ENCODE measurements at regions not wholly inside any gene's neighbourhood (a gene's known extent, or its start where the extent isn't known, plus 50 kb on each side); places are given as distances from the start of the nearest gene placed in this dataset.

DNA sequence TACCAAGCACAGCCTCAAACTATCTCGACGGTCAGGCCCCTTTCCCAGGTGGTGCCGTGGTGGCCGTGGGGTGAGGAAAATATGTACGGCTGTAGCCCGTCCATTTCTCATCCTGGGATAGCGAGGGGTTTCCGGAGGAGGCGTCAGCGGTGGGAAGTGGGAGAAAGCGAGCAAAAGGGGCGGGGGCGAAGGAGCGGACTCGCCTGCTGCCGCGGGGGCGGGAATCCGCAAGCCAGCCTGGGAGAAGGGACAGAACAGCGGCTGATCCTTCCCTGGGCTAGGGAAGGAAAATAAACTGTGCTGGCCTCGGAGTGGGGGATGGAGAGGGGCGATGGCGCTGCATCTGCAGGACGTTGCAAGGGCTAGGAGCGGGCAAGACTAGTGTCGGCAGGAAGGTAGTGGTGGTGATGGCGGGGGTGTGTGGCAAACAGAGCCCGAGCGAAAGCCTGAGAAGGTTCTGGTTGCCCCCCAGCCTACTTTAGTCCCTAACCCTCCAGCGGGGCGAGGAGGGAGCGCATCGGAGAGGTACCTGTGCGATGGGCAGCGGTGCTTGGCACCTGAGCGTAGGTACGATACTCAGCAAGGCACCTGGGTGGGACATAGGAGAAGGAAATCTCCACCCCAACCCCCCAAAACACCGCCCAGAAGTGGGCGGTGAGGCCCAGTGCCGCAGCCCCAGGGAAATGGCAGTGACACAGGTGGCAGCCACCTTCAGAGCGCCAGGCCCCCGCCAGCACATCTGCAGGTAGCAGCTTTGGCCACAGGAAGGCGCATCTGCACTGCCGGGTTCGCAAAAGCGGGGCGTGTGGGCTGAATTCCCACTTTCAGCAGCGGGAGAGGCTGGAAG lies 49.9 kb upstream of the STEAP1B start:
- TF ChIP-seq, protein P1, sequence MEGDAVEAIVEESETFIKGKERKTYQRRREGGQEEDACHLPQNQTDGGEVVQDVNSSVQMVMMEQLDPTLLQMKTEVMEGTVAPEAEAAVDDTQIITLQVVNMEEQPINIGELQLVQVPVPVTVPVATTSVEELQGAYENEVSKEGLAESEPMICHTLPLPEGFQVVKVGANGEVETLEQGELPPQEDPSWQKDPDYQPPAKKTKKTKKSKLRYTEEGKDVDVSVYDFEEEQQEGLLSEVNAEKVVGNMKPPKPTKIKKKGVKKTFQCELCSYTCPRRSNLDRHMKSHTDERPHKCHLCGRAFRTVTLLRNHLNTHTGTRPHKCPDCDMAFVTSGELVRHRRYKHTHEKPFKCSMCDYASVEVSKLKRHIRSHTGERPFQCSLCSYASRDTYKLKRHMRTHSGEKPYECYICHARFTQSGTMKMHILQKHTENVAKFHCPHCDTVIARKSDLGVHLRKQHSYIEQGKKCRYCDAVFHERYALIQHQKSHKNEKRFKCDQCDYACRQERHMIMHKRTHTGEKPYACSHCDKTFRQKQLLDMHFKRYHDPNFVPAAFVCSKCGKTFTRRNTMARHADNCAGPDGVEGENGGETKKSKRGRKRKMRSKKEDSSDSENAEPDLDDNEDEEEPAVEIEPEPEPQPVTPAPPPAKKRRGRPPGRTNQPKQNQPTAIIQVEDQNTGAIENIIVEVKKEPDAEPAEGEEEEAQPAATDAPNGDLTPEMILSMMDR (IDR thresholded peaks at IDR 0.05): peak; percentile 89
- TF ChIP-seq EP300 (IDR thresholded peaks at IDR 0.05; ENCODE audit: borderline replicate concordance in 1 of 2, low read depth in 1 of 2, low read length in 1 of 2) (no peak), TCF12 (IDR thresholded peaks at IDR 0.05) (no peak), GABPA (IDR thresholded peaks at IDR 0.05; ENCODE audit: low read depth) (no peak), RFX5 (IDR thresholded peaks at IDR 0.05; ENCODE audit: low read length) (no peak)
- TF ChIP-seq, protein P2, sequence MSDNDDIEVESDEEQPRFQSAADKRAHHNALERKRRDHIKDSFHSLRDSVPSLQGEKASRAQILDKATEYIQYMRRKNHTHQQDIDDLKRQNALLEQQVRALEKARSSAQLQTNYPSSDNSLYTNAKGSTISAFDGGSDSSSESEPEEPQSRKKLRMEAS (IDR thresholded peaks at IDR 0.05; ENCODE audit: low read depth): no peak

All from SK-N-SH (cell line).